ENCODE measurements at regions not wholly inside any gene's neighbourhood (a gene's known extent, or its start where the extent isn't known, plus 50 kb on each side); places are given as distances from the start of the nearest gene placed in this dataset.
"Not testable (repeated sequence)": the region's sequence is repeated elsewhere in the genome, so short reads cannot be mapped to it uniquely, and the experiment has no call there.

DNA sequence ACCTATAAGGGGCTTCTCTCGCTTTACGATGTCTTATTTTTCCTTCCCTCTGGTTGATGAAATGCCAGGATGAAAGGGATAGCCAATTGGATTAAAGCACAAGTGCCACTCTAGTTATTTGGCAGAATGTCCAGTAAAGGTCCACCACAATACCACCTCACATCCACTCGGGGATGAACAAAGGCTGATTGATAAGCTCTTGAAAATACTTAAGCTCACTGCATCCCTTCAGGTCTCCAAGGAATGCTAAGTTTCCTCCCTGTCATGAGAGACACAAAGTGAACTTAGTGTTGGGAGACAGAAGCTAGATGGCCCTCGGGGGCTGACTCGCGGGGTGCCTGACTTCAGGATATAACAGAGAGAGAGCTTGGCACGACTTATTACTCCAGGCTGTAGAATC lies 185.9 kb upstream of the ZNF644 start:
- not testable (repeated sequence) for DNase-seq (ENCODE audit: low read depth in 2 of 2)

DNA sequence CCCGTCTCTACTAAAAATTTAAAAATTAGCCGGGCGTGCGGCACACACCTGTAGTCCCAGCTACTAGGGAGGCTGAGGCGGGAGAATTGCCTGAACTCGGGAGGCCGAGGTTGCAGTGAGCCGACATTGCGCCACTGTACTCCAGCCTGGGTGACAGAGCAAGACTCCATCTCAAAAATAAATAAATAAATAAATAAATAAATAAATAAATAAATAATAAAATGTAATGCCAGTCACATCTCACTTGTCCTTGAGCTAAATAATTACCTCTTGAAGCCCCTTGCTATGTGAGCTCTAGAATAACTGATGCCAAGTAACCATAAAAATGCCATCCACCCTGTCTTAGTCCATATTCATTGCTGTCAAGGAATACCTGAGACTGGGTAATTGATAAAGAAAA lies 182.3 kb upstream of the ZNF644 start:
- not testable (repeated sequence) for DNase-seq (ENCODE audit: low read depth in 2 of 2)

DNA sequence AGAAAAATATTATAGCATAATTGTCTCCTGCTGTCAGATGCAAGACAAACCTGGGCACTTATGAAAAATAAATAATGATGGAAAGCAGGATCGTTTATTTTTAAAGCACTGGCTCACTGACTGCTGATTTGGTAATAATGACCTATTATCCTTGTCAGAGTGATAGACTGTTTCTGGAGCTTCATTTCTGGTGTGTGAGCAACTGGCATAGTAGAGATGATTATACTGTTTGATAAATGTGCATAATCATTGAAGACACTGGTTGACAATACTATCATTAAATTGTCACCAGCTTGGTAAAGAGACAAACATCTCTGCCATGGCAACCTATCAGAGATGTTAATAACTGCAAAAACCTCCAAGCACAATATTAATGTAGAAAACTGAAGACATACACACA lies 179.9 kb upstream of the ZNF644 start:
- DNase-seq (ENCODE audit: low read depth in 2 of 2) = no peak

DNA sequence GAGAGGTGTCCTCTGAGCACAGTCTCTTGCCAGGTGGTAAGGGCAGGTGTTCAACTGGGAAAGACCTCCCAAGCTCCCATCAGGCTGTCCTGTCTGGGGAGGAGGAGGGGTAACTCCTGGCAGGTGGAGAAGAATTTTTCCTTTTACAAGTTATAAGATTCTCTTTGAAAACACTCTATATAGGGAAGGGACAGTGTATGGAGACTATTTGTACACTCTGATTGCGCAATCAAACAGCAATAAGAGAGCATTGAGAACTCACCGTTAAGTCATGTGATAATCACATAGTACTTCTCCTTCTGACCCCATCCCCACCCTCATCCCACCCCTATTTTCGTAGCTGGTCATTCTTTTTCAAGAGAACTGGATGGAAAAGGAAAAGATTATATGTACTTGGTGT lies 179.3 kb upstream of the ZNF644 start:
- no peak for DNase-seq (ENCODE audit: low read depth in 2 of 2)

DNA sequence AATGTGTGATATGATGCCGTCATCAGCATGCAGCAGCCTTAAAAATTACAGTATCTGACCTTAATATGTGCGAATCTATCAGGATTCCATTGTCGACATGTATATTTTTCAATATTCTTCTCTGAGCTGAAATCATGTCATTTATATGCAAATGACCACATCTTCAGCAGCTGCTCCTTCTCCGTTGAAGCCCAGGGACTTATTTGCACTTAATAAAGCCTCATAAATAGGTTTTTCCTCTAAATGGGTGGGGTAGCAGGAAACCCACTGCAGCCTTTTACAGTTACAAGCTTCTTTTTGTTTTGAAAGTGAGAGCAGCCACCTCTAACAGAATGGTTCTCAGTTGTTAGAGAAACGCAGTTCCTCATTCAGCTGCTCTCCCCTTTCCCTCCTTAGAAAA lies 178.8 kb upstream of the ZNF644 start:
- DNase-seq (ENCODE audit: low read depth in 2 of 2) = no peak

DNA sequence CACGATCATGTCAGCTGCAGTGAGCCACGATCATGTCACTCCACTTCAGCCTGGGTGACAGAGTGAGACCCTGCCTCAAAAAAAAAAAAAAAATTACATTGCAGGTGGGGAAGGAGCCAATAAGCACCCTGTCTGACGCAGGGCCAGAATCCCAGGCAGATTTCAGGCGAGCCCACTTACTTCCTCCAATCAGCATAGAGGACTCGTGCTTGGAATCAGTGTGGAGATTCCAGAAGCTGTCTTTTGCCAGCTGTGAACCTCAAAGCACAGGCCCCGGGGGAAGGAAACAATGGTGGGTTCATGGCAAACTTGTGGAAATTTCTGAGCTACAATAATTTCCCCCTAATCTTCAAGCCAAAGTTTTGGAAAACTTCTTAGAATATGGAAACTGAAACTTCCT lies 178.2 kb upstream of the ZNF644 start:
- no peak for DNase-seq (ENCODE audit: low read depth in 2 of 2)

DNA sequence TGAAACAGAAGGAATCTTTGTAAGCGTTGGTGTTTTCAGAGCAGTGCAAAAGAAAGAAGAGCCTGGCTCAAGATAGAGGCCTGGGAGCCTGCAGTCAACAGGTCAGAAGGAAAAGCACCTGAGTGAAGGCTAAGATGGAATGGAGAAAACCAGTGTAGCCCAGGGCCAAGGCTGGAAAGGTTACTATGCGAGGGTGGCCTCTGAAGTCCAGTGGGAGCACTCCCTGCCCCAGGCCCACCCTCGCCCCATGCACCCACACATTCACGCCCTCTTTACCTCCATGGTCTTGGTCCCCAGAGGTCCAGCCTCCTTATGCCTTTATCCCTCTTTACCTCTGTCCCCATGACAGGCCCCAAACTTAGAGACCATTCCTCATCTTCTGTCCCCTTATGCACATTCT lies 169.2 kb upstream of the ZNF644 start:
- no peak for DNase-seq (ENCODE audit: low read depth in 2 of 2)

DNA sequence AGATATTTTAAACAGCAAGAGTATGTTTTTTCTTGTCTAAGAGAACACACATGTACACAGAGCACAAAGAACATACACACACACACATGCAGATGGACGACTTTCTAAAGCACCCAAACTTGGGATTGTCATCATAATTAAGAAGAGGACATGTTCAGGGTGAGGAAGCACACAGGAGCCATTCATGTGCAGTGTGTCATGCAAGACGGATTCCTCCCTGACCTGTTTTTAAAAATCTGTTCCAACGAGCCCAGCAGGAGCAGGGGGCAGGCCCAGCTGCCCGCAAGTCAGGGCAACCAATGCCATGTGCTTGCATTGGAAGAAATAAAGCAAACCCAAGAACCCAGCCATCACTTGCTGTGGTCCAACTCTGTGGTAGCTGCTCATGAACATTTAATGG lies 167.3 kb upstream of the ZNF644 start:
- no peak for DNase-seq (ENCODE audit: low read depth in 2 of 2)

DNA sequence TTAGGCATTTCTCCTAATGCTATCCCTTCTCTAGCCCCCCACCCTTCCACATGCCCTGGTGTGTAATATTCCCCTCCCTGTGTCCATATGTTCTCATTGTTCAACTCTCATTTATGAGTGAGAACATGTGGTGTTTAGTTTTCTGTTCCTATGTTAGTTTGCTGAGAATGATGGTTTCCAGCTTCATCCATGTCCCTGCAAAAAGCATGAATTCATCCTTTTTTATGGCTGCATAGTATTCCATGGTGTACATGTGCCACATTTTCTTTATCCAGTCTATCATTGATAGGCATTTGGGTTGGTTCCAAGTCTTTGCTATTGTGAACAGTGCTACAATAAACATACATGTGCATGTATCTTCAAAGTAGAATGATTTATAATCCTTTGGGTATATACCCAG lies 161.0 kb upstream of the ZNF644 start:
- not testable (repeated sequence) for DNase-seq (ENCODE audit: low read depth in 2 of 2)

DNA sequence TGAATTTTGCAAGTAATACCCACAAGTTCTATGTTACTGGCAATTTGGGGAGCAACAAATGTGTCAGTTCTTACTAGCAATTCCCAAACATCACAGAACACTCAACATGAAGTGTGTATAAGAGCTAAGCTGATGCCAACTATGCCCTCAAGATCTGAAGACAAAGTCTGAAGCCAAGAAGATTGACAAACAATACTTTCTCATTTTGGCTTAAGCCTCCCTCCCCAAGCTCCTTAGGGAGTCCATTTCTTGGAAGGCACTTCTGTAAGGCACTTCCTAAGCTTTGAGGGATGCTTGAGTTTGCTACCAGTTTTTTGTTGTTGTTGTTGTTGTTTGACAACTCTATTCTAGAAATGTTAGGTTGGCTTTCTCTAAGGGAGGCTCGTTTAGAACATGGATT lies 154.4 kb upstream of the ZNF644 start:
- DNase-seq (ENCODE audit: low read depth in 2 of 2) = no peak

DNA sequence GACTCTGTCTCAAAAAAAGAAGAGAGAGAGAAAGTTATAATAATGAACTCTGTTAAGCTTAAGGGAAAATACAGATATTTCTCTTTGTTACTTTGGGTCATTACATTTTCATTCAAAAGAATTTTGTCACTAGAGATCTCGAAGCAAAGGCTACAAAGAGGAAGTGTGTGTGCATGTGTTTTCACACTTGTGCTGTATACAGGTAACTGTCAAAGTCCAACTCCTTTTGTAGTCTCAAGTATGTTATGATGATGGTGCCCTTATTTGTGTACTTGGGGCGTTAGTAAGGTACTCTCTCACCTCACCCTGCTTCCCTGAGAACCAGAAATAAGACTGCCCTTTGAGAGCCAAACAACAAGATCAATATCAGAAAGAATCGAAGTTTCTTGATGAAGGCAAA lies 152.9 kb upstream of the ZNF644 start:
- no peak for DNase-seq (ENCODE audit: low read depth in 2 of 2)

DNA sequence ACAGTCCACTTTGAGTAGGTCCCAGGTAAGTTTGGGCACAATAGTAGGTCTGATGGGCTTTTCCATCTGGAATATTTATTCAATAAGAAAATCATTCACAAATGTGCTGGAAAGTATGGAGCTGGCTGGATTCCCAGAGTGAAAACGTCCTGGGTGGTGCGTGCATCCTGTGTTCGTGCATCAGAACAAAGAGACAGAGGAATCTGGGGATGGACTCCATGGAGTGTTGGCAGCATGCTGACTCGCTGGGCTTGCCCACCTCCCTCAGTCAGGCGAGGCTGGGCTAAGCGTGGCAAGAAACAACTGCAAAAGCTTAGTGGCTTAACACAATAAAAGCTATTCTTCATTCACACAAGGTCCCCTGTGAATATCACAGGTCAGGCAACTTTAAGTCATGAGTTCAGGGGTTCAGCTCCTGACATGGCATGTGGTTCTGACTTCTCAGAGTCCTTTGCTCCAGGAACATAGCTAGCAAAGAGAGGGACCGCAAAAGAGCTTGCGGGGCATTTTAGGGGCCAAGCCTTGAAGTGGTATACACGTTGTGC lies 151.6 kb upstream of the ZNF644 start:
- DNase-seq (ENCODE audit: low read depth in 2 of 2) = no peak

DNA sequence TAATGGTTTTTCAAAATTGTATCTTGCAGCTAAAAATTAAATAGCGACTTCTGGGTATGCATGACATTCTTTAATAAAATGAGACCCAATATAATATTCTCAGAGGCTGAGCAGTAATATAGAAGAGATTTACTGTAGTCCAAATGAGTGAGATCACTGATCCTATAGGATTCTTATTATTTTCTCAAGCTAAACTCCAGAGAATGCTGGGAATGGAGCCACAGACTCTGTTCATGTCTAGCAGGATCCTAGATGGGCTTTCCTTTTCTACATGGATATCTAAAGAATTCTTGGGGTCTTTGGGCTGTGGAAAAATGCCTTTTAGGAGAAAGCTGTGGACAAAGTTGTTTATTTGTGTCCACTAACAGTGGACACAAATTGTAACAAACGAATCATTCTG lies 150.7 kb upstream of the ZNF644 start:
- DNase-seq (ENCODE audit: low read depth in 2 of 2) = no peak

DNA sequence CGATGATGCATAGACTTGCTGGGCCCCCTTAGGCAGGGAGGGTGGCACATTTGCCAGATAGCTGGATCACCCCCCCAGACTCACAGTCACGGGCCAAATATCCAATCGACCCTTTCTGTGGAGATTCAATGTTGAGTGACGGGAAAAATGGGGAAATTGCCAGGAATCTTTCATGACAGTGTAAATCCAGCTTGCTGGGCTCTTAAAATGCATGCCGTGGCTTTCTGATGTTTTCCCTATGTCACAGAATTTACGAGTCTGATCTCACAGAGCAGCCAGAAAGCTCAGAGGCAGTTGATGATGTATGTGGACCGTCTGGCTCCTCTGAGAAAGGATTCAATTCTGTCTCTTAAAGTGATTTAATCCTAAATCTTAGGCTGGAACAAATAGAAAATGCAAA lies 150.1 kb upstream of the ZNF644 start:
- DNase-seq (ENCODE audit: low read depth in 2 of 2) = no peak

DNA sequence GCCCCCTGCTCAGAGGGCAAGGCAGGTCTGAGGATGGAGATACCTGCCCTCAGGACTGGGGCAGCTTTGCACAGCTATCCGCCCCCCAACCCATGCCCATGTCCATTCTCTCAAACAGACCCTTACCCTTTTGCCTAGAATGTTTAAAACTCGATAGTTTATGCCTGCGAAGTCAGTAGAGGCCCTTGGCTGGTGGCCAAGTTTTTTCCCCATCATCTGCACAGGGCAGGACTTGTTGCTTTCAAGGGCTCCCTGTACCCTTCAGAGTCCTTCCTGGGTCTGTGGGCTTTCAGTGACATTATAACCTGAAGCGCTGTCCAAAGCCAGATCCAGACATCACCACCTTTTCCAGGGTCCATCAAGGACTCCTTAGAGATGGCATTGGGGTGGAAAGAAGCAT lies 148.7 kb upstream of the ZNF644 start:
- no peak for DNase-seq (ENCODE audit: low read depth in 2 of 2)

DNA sequence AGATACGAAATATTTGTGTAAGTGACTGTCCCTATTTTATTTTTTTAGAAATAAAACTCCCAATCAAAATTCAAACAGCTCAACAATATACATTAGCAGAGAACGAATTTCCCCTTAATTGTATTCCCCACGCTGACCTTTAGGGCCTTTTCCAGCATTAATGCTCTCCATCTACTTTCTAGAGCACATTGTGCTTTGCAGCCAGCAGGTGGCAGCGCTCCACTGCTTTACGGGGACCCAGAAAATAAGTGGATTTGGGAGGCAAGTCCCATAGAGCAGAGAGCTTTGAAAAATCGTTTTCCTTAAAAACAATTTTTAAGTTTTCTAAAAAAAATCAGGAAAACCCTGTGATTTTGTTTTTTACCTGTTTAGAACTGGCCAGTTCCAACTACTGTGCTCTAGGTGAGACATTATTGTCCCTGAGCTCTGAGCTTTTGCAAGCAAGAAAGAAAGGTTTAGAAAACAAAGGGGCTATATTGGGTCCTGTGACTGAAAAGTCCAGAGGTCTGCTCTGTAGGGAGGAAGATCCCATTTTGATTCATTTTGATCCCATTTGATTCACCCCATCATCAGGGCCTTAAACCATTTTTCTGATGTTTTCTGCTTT lies 144.4 kb upstream of the ZNF644 start:
- peak in 1 of 2 donors; percentile 2 for DNase-seq (ENCODE audit: low read depth in 2 of 2)

DNA sequence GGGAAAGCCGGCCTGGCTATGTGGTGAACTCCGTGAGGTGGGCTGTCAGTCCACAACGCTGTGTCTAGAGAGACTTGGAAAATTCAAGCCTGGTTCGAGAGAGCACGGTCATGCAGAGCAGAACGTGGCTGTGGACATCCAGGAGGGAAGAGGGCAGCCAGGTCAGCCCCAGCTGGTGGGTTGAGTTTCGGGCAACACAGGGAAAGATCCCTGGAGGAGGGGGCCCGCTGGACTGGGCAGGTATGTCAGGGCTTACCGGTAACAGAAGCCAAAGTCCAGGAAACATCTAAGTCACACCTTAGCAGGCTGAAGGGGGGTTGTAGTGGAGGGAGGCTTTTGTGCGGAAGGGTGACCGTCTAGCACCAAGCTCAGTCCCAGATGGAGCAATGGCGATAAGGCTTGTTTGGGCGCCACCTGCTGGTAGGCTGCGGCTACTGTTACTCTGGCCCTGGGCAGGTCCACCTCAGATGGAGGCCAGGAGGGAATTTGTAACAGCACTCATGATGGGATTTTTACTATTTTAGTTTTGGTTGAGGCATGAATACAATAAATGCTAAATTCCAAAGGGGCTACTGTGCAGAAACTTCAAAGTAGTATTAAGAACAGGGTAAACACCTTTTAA lies 143.3 kb upstream of the ZNF644 start:
- peak; percentile 44 to 47 for DNase-seq (ENCODE audit: low read depth in 2 of 2)

DNA sequence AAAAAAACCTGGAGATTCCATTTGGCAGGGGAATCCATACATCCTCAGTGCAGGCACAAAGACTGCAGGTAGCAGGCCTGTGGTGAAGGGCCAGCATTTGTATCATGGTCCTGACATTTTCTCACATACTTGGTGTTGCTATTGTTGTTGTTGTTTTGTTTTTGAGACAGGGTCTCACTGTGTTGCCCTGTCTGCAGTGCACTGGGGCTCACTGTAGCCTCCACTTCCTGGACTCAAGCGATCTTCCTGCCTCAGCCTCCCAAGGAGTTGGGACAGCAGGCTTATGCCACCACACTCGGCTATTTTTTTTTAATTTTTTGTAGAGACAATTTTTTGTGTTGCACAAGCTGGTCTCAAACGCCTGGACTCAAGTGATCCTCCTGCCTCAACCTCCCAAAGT lies 140.8 kb upstream of the ZNF644 start:
- no peak for DNase-seq (ENCODE audit: low read depth in 2 of 2)

DNA sequence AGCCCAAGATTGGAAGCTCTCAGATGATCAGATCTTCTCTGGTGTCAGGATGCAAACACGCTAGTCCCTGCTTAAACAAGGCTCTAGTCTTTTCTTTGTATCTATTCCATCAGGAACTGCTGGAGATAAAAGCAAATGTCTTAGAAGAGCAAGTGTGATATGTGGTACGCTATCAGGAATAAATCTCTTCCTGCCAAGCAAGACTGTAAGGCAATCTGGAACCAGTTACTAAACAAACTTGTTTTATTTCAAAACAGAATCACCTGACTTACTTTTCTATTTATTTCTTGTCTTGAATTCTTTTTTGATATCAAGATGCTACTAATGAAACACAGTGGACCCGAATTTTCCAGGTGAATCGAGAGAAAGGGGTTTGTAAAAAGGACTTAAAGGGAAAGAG lies 139.9 kb upstream of the ZNF644 start:
- DNase-seq (ENCODE audit: low read depth in 2 of 2) = no peak

DNA sequence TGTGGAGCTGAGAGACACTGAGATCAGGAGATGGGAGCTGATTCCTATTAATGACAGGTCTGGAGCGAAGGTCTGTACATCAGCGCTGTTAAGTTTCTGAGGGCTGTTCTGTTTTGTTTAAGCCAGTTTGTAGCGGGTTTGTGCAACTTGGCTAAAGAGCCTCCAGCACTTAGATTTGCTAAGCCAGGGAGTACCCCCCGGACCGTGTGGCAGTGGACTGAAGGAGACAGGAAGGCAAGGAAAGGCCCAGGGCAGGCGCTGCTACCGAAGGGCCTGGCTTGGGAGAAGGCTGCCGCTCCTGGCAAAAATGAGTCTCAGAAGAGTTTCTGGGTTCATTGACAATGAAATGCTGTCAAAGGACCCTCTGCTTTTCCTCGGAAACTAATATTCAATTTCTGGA lies 139.3 kb upstream of the ZNF644 start:
- no peak for DNase-seq (ENCODE audit: low read depth in 2 of 2)

DNA sequence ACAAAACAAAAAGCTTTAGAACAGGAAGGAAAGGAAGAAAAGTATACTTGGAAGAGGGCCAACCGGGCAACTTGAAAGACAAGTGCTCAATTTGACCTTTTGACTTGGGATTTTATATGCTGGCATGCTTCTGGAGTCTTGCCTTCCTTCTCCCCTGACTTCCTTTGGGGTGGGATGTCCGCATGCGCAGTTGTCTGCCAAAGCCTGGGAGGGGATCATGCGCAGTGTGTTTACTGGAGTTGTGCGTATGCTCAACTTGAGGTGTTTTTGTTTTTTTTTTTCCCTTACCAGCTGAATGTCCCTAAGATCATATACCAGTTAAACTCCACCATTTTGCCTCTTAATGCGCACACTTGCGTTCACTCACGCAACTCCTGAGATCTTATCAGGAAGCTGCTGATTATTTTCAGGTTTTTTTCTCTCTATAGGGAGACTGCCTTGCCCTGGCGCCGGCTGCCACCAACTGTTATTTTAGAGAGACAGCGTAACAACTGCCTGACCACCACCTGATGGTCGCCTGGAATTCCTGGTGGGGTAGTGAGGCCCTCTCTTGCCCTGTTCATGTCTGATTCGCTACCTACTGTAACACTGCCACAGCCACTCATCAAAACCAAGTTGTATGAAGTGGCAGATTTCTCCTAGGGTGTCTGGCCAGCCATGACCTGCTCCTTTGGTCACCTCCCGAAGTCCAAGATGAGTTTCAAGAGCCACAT lies 138.7 kb upstream of the ZNF644 start:
- no peak for DNase-seq (ENCODE audit: low read depth in 2 of 2)

DNA sequence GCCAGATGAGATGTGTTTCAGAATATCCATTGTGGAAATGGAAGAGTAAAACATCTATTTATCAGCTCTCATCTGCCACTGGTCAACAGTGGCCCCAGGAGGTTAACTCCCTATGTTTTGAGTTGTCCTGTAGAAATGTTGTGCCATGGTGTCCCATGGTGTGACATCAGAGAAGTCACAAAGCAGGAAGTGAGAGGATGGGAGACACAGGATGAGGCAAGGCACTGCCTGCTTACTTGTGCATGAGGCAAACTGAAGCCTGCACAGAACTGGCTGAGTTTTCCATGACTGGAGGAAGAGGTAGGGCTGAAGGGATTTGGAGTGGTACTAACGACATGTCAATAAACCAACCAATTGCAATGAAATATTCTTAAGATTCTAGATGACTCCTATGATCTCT lies 131.5 kb upstream of the ZNF644 start:
- DNase-seq (ENCODE audit: low read depth in 2 of 2) = no peak

DNA sequence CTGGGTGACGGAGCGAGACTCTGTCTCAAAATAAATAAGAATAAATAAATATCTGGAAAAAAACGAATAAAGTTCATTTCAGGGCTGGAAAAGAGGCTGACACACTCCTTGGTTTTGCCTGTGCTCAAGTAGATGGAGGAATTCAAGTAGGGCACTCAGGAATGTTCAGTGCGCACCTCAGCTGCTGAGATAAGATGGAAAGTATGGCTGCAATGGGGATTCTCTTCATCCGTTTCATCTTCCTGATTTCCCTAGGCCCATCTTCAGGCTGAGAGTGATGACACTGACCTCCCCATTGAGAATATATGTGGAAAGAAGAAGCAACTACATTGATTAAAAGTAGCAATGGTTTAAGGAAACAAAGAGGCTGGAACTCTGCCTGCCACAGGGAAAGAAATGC lies 130.5 kb upstream of the ZNF644 start:
- DNase-seq (ENCODE audit: low read depth in 2 of 2) = no peak
